ENCODE measurements at regions not wholly inside any gene's neighbourhood (a gene's known extent, or its start where the extent isn't known, plus 50 kb on each side); places are given as distances from the start of the nearest gene placed in this dataset.

GRCh38 chr7:36076074-36076473 lies 77.0 kb upstream of the EEPD1 start:
- DNase-seq = peak; percentile 97

- DNase-seq = no peak
Observed at GRCh38 chr7:36078816-36079360, 74.2 kb upstream of the EEPD1 start.

- DNase-seq = no peak
Observed at GRCh38 chr7:36079446-36080025, 73.5 kb upstream of the EEPD1 start.

GRCh38 chr7:36080843-36081242 lies 72.2 kb upstream of the EEPD1 start:
- DNase-seq = no peak

GRCh38 chr7:36082216-36082615 lies 70.8 kb upstream of the EEPD1 start:
- DNase-seq = no peak

GRCh38 chr7:36082910-36083309 lies 70.1 kb upstream of the EEPD1 start:
- peak; percentile 29 for DNase-seq

- DNase-seq = no peak
Observed at GRCh38 chr7:36083626-36084380, 69.3 kb upstream of the EEPD1 start.

- DNase-seq = peak; percentile 74
Observed at GRCh38 chr7:36084485-36085091, 68.5 kb upstream of the EEPD1 start.

- no peak for DNase-seq
Observed at GRCh38 chr7:36085096-36085495, 68.0 kb upstream of the EEPD1 start.

GRCh38 chr7:36086571-36086970 lies 66.5 kb upstream of the EEPD1 start:
- no peak for DNase-seq

- DNase-seq = no peak
Observed at GRCh38 chr7:36088553-36088952, 64.5 kb upstream of the EEPD1 start.

- no peak for DNase-seq
Observed at GRCh38 chr7:36088966-36089365, 64.1 kb upstream of the EEPD1 start.

GRCh38 chr7:36090976-36091873 lies 61.8 kb upstream of the EEPD1 start:
- DNase-seq = no peak

- no peak for DNase-seq
Observed at GRCh38 chr7:36091874-36092176, 61.2 kb upstream of the EEPD1 start.

GRCh38 chr7:36092221-36092771 lies 60.8 kb upstream of the EEPD1 start:
- no peak for DNase-seq

- no peak for DNase-seq
Observed at GRCh38 chr7:36096460-36097095, 56.5 kb upstream of the EEPD1 start.

GRCh38 chr7:36098096-36098495 lies 55.0 kb upstream of the EEPD1 start:
- DNase-seq = no peak

GRCh38 chr7:36100226-36100625 lies 52.8 kb upstream of the EEPD1 start:
- DNase-seq = no peak

- no peak for DNase-seq
Observed at GRCh38 chr7:36100634-36101033, 52.4 kb upstream of the EEPD1 start.

Measured in NCI-H146 (cell line).